HG03354 (cell line): ENCODE measurements at regions not wholly inside any gene's neighbourhood (a gene's known extent, or its start where the extent isn't known, plus 50 kb on each side); places are given as distances from the start of the nearest gene placed in this dataset.

Source experiments
- ATAC-seq: cut with Tn5 transposase; IDR thresholded peaks from one replicate; pipeline ENCODE4 v1.9.1; 2021; ENCODE audit warnings: mild to moderate bottlenecking; ENCODE audit not compliant: unreplicated experiment, poor library complexity, severe bottlenecking

DNA sequence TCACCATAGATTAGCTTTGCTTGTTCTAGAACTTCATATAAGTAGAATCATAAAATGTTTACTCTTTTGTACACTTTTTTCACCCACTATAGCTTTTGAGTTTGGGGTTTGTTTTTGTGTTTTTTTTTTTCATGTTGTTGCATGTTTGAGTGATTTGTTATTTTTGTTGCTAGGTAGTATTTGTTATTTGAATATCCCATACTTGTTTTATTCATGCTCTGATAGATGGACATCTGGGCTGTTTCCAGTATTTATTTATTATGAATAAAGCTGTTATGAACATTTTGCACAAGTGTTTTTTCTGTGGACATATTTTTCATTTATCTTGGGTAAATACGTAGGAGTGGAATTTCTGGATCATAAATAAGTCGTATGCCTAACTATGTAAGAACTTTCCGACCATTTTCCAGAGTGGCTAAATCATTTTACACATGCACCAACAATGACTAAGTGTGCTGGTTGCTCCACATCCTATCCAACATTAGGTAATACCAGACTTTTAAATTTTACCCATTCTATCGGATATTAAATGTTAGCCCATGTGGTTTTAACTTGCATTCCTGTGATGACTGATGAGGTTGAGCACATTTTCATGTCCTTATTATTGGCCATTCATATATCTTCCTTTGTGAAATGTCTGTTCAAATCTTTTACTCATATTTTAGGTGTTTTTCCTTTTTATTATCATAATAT lies 69.1 kb upstream of the NR4A3 start:
- no peak for ATAC-seq

DNA sequence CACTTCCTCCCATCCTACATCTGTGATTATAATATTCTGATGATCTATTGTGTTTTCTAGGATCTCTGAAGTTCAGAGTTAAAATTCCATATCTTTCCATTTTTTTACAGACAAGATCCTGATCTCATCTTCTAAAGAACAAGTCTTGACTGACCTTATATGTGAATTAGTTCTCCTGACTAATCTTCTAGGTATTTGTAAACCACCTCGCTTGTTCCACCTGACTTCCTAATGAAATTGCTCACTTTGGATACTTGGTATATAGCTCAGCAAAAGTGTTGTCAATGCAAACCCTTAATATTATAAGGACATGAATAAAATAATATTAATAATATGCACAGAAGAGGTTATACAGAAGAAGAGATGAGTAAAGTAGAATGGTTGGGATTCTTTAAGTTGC lies 68.2 kb upstream of the NR4A3 start:
- no peak for ATAC-seq

DNA sequence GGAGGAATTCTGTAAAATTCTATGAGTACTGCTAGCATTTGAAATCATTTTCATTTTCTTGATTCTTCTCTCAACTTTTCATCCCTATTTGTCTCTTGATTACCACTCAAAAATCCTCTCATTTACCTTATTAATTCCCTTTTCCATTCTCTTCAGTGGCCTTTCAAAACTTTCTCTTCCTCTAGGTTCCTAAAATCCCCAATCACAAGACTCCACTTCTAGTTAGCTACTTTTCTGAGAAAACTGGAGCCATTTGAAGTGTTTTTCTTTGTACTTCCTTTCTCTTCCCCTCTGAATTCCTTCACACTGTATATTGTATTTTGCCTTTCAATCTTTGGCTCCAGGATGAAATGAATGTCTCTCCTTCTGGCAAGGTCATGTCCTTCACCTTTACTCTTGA lies 61.3 kb upstream of the NR4A3 start:
- no peak for ATAC-seq

DNA sequence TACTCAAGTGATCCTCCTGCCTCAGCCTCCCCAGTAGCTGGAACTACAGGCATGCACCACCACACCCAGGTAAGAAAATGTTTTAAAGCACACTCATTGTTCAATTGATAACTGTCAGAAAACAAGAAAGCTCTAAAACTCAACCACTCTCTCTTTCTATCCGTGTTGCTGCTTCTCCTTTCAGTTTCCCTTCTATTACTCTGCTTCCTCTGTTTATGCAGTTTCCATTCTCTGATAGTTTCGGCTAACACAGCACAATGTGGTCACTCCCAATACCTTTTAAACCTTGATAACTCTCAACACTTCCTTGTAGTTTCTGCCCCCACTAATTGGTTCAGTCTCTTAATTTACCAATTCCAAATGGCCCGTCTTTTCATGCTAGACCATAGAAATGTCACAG lies 59.2 kb upstream of the NR4A3 start:
- peak; percentile 99 for ATAC-seq
